Testis (tissue), 2 donors: ENCODE measurements at regions not wholly inside any gene's neighbourhood (a gene's known extent, or its start where the extent isn't known, plus 50 kb on each side); places are given as distances from the start of the nearest gene placed in this dataset.

Experiments used
- POLR2A ChIP-seq: fragments of 450-650 bp; IDR thresholded peaks from one replicate; pipeline ENCODE4 v1.6.1; 2017; ENCODE audit warnings: antibody characterized with exemption, mild to moderate bottlenecking, moderate library complexity
- TF ChIP-seq, protein P1 (sequence below), 3 experiments: fragments of 450-650 bp in 2 of 3; fragments of 200-600 bp in 1 of 3; sonication (generic) in 1 of 3; IDR thresholded peaks; one replicate each; pipeline ENCODE4 v1.5.1; 2016 to 2019; ENCODE audit warnings: antibody characterized with exemption in 3 of 3, mild to moderate bottlenecking in 2 of 3, moderate library complexity in 1 of 3

DNA sequence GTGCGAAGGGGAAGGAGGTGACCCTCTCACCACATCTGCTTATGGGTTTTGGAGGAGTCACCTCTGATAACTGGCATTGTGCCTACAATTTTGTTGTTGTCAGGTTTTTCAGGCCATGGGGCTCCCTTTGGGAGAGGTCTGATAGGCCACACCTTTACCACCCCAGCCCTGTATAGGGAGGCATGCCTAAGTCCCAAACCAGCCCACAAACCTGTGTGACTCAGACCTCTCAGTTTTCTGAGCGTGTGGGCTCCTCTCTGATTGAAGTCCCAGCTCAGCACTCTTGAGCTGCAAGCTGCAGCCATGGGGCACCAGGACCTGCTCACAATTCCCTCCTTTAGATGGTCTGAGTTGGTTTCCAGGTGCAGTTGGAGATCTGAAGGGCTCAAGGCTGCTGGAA lies 1429.3 kb upstream of the TMEM132C start:
- TF ChIP-seq, protein P1, sequence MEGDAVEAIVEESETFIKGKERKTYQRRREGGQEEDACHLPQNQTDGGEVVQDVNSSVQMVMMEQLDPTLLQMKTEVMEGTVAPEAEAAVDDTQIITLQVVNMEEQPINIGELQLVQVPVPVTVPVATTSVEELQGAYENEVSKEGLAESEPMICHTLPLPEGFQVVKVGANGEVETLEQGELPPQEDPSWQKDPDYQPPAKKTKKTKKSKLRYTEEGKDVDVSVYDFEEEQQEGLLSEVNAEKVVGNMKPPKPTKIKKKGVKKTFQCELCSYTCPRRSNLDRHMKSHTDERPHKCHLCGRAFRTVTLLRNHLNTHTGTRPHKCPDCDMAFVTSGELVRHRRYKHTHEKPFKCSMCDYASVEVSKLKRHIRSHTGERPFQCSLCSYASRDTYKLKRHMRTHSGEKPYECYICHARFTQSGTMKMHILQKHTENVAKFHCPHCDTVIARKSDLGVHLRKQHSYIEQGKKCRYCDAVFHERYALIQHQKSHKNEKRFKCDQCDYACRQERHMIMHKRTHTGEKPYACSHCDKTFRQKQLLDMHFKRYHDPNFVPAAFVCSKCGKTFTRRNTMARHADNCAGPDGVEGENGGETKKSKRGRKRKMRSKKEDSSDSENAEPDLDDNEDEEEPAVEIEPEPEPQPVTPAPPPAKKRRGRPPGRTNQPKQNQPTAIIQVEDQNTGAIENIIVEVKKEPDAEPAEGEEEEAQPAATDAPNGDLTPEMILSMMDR (IDR thresholded peaks at IDR 0.05): no peak
- TF ChIP-seq POLR2A: no peak
